ENCODE measurements at regions not wholly inside any gene's neighbourhood (a gene's known extent, or its start where the extent isn't known, plus 50 kb on each side); places are given as distances from the start of the nearest gene placed in this dataset.

DNA sequence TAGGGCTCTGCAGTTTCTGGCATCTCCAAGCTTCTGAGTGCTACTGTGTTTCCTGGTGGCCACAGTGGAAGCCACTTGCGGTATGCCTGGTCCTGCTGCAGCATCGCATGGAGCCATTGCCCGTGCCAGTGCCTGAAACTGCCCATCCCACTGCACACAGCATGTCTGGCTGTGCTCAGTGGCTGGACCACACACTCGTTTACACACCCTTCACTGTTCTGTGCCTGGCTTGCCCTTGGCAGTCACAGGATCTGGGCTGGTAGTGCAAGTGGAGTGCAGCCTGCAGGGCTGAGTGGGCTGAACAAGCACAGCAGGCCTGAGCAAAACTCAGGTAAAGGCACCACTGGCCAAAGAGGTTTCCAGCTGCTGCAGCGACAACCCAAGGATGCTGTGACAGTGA lies 600.0 kb downstream of the SI start (continued):
- TF ChIP-seq, protein P1, sequence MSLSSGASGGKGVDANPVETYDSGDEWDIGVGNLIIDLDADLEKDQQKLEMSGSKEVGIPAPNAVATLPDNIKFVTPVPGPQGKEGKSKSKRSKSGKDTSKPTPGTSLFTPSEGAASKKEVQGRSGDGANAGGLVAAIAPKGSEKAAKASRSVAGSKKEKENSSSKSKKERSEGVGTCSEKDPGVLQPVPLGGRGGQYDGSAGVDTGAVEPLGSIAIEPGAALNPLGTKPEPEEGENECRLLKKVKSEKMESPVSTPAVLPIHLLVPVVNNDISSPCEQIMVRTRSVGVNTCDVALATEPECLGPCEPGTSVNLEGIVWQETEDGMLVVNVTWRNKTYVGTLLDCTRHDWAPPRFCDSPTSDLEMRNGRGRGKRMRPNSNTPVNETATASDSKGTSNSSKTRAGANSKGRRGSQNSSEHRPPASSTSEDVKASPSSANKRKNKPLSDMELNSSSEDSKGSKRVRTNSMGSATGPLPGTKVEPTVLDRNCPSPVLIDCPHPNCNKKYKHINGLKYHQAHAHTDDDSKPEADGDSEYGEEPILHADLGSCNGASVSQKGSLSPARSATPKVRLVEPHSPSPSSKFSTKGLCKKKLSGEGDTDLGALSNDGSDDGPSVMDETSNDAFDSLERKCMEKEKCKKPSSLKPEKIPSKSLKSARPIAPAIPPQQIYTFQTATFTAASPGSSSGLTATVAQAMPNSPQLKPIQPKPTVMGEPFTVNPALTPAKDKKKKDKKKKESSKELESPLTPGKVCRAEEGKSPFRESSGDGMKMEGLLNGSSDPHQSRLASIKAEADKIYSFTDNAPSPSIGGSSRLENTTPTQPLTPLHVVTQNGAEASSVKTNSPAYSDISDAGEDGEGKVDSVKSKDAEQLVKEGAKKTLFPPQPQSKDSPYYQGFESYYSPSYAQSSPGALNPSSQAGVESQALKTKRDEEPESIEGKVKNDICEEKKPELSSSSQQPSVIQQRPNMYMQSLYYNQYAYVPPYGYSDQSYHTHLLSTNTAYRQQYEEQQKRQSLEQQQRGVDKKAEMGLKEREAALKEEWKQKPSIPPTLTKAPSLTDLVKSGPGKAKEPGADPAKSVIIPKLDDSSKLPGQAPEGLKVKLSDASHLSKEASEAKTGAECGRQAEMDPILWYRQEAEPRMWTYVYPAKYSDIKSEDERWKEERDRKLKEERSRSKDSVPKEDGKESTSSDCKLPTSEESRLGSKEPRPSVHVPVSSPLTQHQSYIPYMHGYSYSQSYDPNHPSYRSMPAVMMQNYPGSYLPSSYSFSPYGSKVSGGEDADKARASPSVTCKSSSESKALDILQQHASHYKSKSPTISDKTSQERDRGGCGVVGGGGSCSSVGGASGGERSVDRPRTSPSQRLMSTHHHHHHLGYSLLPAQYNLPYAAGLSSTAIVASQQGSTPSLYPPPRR (CRISPR knock-in tag; IDR thresholded peaks at IDR 0.05; ENCODE audit: borderline replicate concordance): no peak
- TF ChIP-seq U2AF1 (optimal IDR thresholded peaks at IDR 0.05; ENCODE audit: low read depth, low read length): no peak
- TF ChIP-seq, protein P2, sequence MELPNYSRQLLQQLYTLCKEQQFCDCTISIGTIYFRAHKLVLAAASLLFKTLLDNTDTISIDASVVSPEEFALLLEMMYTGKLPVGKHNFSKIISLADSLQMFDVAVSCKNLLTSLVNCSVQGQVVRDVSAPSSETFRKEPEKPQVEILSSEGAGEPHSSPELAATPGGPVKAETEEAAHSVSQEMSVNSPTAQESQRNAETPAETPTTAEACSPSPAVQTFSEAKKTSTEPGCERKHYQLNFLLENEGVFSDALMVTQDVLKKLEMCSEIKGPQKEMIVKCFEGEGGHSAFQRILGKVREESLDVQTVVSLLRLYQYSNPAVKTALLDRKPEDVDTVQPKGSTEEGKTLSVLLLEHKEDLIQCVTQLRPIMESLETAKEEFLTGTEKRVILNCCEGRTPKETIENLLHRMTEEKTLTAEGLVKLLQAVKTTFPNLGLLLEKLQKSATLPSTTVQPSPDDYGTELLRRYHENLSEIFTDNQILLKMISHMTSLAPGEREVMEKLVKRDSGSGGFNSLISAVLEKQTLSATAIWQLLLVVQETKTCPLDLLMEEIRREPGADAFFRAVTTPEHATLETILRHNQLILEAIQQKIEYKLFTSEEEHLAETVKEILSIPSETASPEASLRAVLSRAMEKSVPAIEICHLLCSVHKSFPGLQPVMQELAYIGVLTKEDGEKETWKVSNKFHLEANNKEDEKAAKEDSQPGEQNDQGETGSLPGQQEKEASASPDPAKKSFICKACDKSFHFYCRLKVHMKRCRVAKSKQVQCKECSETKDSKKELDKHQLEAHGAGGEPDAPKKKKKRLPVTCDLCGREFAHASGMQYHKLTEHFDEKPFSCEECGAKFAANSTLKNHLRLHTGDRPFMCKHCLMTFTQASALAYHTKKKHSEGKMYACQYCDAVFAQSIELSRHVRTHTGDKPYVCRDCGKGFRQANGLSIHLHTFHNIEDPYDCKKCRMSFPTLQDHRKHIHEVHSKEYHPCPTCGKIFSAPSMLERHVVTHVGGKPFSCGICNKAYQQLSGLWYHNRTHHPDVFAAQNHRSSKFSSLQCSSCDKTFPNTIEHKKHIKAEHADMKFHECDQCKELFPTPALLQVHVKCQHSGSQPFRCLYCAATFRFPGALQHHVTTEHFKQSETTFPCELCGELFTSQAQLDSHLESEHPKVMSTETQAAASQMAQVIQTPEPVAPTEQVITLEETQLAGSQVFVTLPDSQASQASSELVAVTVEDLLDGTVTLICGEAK (IDR thresholded peaks at IDR 0.05): no peak
- TF ChIP-seq, protein P2 (CRISPR knock-in tag; IDR thresholded peaks at IDR 0.05): no peak
- no peak for TF ChIP-seq FIP1L1 (IDR thresholded peaks at IDR 0.05; ENCODE audit: low read depth, low read length, poor library complexity, severe bottlenecking)
- TF ChIP-seq, protein P3, sequence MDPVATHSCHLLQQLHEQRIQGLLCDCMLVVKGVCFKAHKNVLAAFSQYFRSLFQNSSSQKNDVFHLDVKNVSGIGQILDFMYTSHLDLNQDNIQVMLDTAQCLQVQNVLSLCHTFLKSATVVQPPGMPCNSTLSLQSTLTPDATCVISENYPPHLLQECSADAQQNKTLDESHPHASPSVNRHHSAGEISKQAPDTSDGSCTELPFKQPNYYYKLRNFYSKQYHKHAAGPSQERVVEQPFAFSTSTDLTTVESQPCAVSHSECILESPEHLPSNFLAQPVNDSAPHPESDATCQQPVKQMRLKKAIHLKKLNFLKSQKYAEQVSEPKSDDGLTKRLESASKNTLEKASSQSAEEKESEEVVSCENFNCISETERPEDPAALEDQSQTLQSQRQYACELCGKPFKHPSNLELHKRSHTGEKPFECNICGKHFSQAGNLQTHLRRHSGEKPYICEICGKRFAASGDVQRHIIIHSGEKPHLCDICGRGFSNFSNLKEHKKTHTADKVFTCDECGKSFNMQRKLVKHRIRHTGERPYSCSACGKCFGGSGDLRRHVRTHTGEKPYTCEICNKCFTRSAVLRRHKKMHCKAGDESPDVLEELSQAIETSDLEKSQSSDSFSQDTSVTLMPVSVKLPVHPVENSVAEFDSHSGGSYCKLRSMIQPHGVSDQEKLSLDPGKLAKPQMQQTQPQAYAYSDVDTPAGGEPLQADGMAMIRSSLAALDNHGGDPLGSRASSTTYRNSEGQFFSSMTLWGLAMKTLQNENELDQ (CRISPR knock-in tag; IDR thresholded peaks at IDR 0.05; ENCODE audit: borderline replicate concordance): no peak
- TF ChIP-seq FOSL1 (tag; conservative IDR thresholded peaks at IDR 0.05): no peak
- TF ChIP-seq, protein P4, sequence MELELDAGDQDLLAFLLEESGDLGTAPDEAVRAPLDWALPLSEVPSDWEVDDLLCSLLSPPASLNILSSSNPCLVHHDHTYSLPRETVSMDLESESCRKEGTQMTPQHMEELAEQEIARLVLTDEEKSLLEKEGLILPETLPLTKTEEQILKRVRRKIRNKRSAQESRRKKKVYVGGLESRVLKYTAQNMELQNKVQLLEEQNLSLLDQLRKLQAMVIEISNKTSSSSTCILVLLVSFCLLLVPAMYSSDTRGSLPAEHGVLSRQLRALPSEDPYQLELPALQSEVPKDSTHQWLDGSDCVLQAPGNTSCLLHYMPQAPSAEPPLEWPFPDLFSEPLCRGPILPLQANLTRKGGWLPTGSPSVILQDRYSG (tag; conservative IDR thresholded peaks at IDR 0.05; ENCODE audit: low read depth): no peak
- no peak for TF ChIP-seq MXI1 (IDR thresholded peaks at IDR 0.05; ENCODE audit: low read depth, low read length)
- no peak for TF ChIP-seq MYNN (IDR thresholded peaks at IDR 0.05)
- TF ChIP-seq MYNN (CRISPR knock-in tag; IDR thresholded peaks at IDR 0.05): no peak
